ENCODE measurements at regions not wholly inside any gene's neighbourhood (a gene's known extent, or its start where the extent isn't known, plus 50 kb on each side); places are given as distances from the start of the nearest gene placed in this dataset.
A peak's percentile ranks its signal among the peaks of the same experiment; 100 is the strongest.

- H3K27me3 ChIP-seq, result no peaks in the 10 kb centered on the region
- H3K27ac ChIP-seq, result no peak overlapping the region
- WGBS, 2 donors, result 96 to 100% methylated on average over 2 to 14 of the region's 14 CpGs
- H3K4me3 ChIP-seq, result no peak overlapping the region
- peaks cover 5% of the 10 kb centered on the region for H3K4me1 ChIP-seq
- intact Hi-C loops (cut with DNase I; ENCODE audit: low total_unique reads), result no loop called here
- no peak for DNase-seq
- TF ChIP-seq POLR2A (IDR thresholded peaks at IDR 0.05), result no peak
- TF ChIP-seq, protein P1, sequence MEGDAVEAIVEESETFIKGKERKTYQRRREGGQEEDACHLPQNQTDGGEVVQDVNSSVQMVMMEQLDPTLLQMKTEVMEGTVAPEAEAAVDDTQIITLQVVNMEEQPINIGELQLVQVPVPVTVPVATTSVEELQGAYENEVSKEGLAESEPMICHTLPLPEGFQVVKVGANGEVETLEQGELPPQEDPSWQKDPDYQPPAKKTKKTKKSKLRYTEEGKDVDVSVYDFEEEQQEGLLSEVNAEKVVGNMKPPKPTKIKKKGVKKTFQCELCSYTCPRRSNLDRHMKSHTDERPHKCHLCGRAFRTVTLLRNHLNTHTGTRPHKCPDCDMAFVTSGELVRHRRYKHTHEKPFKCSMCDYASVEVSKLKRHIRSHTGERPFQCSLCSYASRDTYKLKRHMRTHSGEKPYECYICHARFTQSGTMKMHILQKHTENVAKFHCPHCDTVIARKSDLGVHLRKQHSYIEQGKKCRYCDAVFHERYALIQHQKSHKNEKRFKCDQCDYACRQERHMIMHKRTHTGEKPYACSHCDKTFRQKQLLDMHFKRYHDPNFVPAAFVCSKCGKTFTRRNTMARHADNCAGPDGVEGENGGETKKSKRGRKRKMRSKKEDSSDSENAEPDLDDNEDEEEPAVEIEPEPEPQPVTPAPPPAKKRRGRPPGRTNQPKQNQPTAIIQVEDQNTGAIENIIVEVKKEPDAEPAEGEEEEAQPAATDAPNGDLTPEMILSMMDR (IDR thresholded peaks at IDR 0.05), result no peak
- no peaks in the 10 kb centered on the region for H3K9me3 ChIP-seq
- no peaks in the 10 kb centered on the region for H3K36me3 ChIP-seq (ENCODE audit: low read depth, missing control alignments)
Measured at GRCh38 chr17:64783556-64784352, 121.6 kb upstream of the SMURF2 start.

GRCh38 chr17:64783031-64783461 is 120.9 kb upstream of the SMURF2 start:
- Histone ChIP-seq H3K4me1 (peaks cover 5% of the 10 kb centered on the region), H3K27me3 (no peaks in the 10 kb centered on the region), H3K36me3 (ENCODE audit: low read depth, missing control alignments) (no peaks in the 10 kb centered on the region), H3K27ac (no peak overlapping the region), H3K4me3 (no peak overlapping the region), H3K9me3 (no peaks in the 10 kb centered on the region)
- TF ChIP-seq, protein P1 (IDR thresholded peaks at IDR 0.05), result no peak
- no peak for TF ChIP-seq POLR2A (IDR thresholded peaks at IDR 0.05)
- intact Hi-C loops (cut with DNase I; ENCODE audit: low total_unique reads), result no loop called here
- WGBS, 2 donors, result 81 to 89% methylated on average over 6 of the region's 6 CpGs
- DNase-seq, result no peak

- WGBS, 2 donors, result 67 to 78% methylated on average over 9 to 17 of the region's 17 CpGs
- Histone ChIP-seq H3K27ac (no peak overlapping the region), H3K27me3 (no peaks in the 10 kb centered on the region), H3K9me3 (no peaks in the 10 kb centered on the region), H3K4me3 (peak overlapping the region; percentile 32 to 43), H3K36me3 (ENCODE audit: low read depth, missing control alignments) (no peaks in the 10 kb centered on the region), H3K4me1 (peaks cover 5% of the 10 kb centered on the region)
- no peak for TF ChIP-seq POLR2A (IDR thresholded peaks at IDR 0.05)
- TF ChIP-seq, protein P1 (IDR thresholded peaks at IDR 0.05), result no peak
- intact Hi-C loops (cut with DNase I; ENCODE audit: low total_unique reads), result no loop called here
- DNase-seq, result no peak
Measured at GRCh38 chr17:64781810-64782555, 119.9 kb upstream of the SMURF2 start.

DNA sequence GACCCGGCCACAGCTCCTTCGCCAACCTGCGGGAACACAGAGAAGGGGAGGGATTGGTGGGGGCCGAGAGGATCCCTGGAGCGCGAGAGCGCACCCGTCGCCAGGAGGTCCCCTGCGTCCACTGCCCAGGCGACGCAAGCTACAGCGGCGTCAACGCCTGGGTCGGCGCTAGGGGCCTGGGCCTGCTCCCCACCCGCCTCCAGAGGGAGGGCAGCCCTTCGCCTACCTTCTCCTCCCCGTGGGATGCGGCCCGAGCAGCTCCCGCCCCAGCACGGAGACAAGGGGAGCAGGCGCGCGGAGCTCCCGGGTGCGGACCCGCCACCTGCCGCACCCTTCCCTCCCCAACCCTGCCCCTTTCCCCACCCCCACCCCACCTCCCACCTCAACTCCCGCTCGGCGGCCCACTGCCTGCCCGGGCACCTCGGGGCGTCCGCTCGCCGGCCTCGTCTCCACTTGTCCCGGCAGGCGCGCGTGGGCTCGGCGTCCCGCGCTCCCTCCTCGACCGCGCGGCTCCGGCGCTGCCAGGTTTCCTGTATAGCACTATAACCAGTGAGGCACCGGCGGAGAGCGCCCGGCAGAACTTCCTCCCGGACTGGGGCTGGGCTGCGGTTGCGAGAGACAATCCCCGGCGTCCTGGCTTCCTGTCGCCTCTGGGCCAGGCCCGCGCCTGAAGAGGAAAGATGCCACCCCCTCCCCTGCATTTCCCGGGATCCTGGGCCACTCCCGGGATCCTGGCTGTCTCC is 119.1 kb upstream of the SMURF2 start:
- H3K9me3 ChIP-seq, result no peaks in the 10 kb centered on the region
- peaks cover 5% of the 10 kb centered on the region for H3K4me1 ChIP-seq
- no peak for TF ChIP-seq POLR2A (IDR thresholded peaks at IDR 0.05)
- TF ChIP-seq, protein P1 (IDR thresholded peaks at IDR 0.05), result no peak
- WGBS, 2 donors, result 20% methylated on average over 54 of the region's 69 CpGs; no CpG with 5 or more reads in 1 of the 2 donors
- no peak overlapping the region for H3K27ac ChIP-seq
- H3K27me3 ChIP-seq, result no peaks in the 10 kb centered on the region
- H3K36me3 ChIP-seq (ENCODE audit: low read depth, missing control alignments), result no peaks in the 10 kb centered on the region
- no peak for DNase-seq
- intact Hi-C loops (cut with DNase I; ENCODE audit: low total_unique reads), result no loop called here
- peak overlapping the region; percentile 32 to 43 for H3K4me3 ChIP-seq

Measured in testis (tissue), 2 donors.